B cell (primary cell): ENCODE measurements at regions not wholly inside any gene's neighbourhood (a gene's known extent, or its start where the extent isn't known, plus 50 kb on each side); places are given as distances from the start of the nearest gene placed in this dataset.

Experiments
- ATAC-seq: fragments of 200-7000 bp; cut with Tn5 transposase; one replicate; pipeline ENCODE4 v1.10.0; 2021; ENCODE audit warnings: low read depth, mild to moderate bottlenecking, moderate number of reproducible peaks, moderate library complexity
- CTCF ChIA-PET: fragments of 350-600 bp; sonication (Branson Sonifier 250); formaldehyde crosslinking; loops from one replicate; lab custom pipeline; 2021; ENCODE audit warnings: antibody characterized with exemption, inconsistent platforms; lab: Charles Lee
- POLR2A ChIA-PET: fragments of 350-600 bp; sonication (Branson Sonifier 250); formaldehyde crosslinking; loops from one replicate; lab custom pipeline; 2021; ENCODE audit warnings: antibody characterized with exemption; lab: Charles Lee
- DNase-seq: peaks from one replicate; pipeline ENCODE4 v3.0.0; 2013
- H2AFZ ChIP-seq: 2 replicates; pipeline ENCODE4 v1.6.1; 2012; ENCODE audit warnings: mild to moderate bottlenecking, low read depth, low read length; ENCODE audit not compliant: insufficient read depth, poor library complexity, severe bottlenecking
- H3K27ac ChIP-seq, 2 donors: 1 replicate in 1 of 2; 2 replicates in 1 of 2; pipeline ENCODE4 v1.5.1; 2012 to 2013; ENCODE audit warnings: low read length in 2 of 2, mild to moderate bottlenecking in 2 of 2, moderate library complexity in 1 of 2
- H3K27me3 ChIP-seq, 4 experiments: fragments of 200-600 bp in 1 of 4; sonication (generic) in 1 of 4; replicated peaks in 1 of 4; 1 replicate in 2 of 4; 2 replicates in 2 of 4; pipeline versions ENCODE4 v1.6.1 to v1.7.0; 2013 to 2016; ENCODE audit warnings: low read length in 3 of 4, mild to moderate bottlenecking in 2 of 4, mixed read lengths in 1 of 4, moderate library complexity in 1 of 4; ENCODE audit not compliant: insufficient read depth in 4 of 4, control insufficient read depth in 3 of 4; ENCODE audit errors: control extremely low read depth in 1 of 4
- H3K36me3 ChIP-seq, 2 experiments: replicated peaks in 1 of 2; 1 replicate in 1 of 2; 2 replicates in 1 of 2; pipeline versions ENCODE4 v1.6.1 to v1.7.1; 2013; ENCODE audit warnings: low read length in 1 of 2; ENCODE audit not compliant: insufficient read depth in 2 of 2, control insufficient read depth in 1 of 2; ENCODE audit errors: control extremely low read depth in 1 of 2, extremely low read depth in 1 of 2
- H3K4me1 ChIP-seq, 2 donors: fragments of 200-600 bp in 1 of 2; sonication (generic) in 1 of 2; 1 replicate in 1 of 2; 2 replicates in 1 of 2; pipeline versions ENCODE4 v1.5.1 to v1.6.1; 2013 to 2017; ENCODE audit warnings: low read length in 2 of 2; ENCODE audit not compliant: control insufficient read depth in 2 of 2, insufficient read depth in 2 of 2
- H3K4me2 ChIP-seq: replicated peaks from 2 replicates; pipeline ENCODE3; 2012; ENCODE audit warnings: mild to moderate bottlenecking, low read depth, low read length; ENCODE audit not compliant: poor library complexity, severe bottlenecking
- H3K4me3 ChIP-seq, 5 experiments: fragments of 200-600 bp in 1 of 5; sonication (generic) in 1 of 5; 1 replicate in 3 of 5; 2 replicates in 2 of 5; pipeline versions ENCODE4 v1.5.1 to v1.7.0; 2011 to 2016; ENCODE audit warnings: low read length in 4 of 5, mild to moderate bottlenecking in 4 of 5, low read depth in 2 of 5, control low read depth in 1 of 5, moderate library complexity in 1 of 5; ENCODE audit not compliant: insufficient read depth in 1 of 5; ENCODE audit errors: control extremely low read depth in 1 of 5, extremely low read depth in 1 of 5
- H3K79me2 ChIP-seq: fragments of 200-600 bp; sonication (generic); one replicate; pipeline ENCODE4 v1.6.0; 2016; ENCODE audit warnings: low read length; ENCODE audit not compliant: control insufficient read depth, insufficient read depth
- H3K9ac ChIP-seq: fragments of 200-600 bp; sonication (generic); 2 replicates; pipeline ENCODE4 v1.6.1; 2017; ENCODE audit warnings: mild to moderate bottlenecking, low read length, moderate library complexity
- H3K9me3 ChIP-seq, 3 donors: one replicate each; pipeline versions ENCODE4 v1.6.1 to v1.7.1; 2013; ENCODE audit warnings: low read length in 2 of 3; ENCODE audit not compliant: control insufficient read depth in 2 of 3, insufficient read depth in 1 of 3; ENCODE audit errors: control extremely low read depth in 1 of 3
- H4K20me1 ChIP-seq: 2 replicates; pipeline ENCODE4 v1.6.0; 2012; ENCODE audit warnings: mild to moderate bottlenecking, low read length; ENCODE audit not compliant: insufficient read depth, control insufficient read depth, poor library complexity, severe bottlenecking
- H3K27ac Mint-ChIP-seq: one replicate; pipeline ENCODE4 v1.8.0; 2021; ENCODE audit warnings: mixed read lengths
- H3K27me3 Mint-ChIP-seq: one replicate; pipeline ENCODE4 v1.8.0; 2021; ENCODE audit warnings: mixed read lengths
- H3K4me1 Mint-ChIP-seq: one replicate; pipeline ENCODE4 v1.8.0; 2021; ENCODE audit warnings: mixed read lengths
- H3K4me3 Mint-ChIP-seq: one replicate; pipeline ENCODE4 v1.8.0; 2021; ENCODE audit warnings: mixed read lengths
- H3K9me3 Mint-ChIP-seq: one replicate; pipeline ENCODE4 v1.8.0; 2022; ENCODE audit warnings: mixed read lengths; ENCODE audit not compliant: insufficient read depth
- EZH2 ChIP-seq: IDR thresholded peaks from 2 replicates; pipeline ENCODE4 v1.6.1; 2012; ENCODE audit warnings: borderline replicate concordance, low read depth, mild to moderate bottlenecking, moderate library complexity, low read length; ENCODE audit not compliant: insufficient read depth, poor library complexity, severe bottlenecking
- WGBS: methylation state at CpG from one replicate; pipeline ENCODE4 v1.1.5; 2013; ENCODE audit warnings: missing lambda C conversion rate; ENCODE audit not compliant: insufficient coverage; 5-methylcytosine and 5-hydroxymethylcytosine counted together
- intact Hi-C: fragments of 100-400 bp; cut with micrococcal nuclease; formaldehyde crosslinking; loops from one replicate; pipeline ENCODE4 v1.10.0; 2022
- TF ChIP-seq, protein P1 (sequence below): fragments of 200-600 bp; IDR thresholded peaks from one replicate; pipeline ENCODE4 v1.8.0; 2022; ENCODE audit warnings: antibody characterized with exemption, mild to moderate bottlenecking

- no peak overlapping the region for H3K27ac Mint-ChIP-seq
- ChIA-PET POLR2A (no interaction called here), CTCF (interaction anchor here (1.5 kb wide), 1 partner anchor 329 kb away, joined by 3 read pairs; no protein-coding TSS in a partner anchor)
- Histone ChIP-seq H2AFZ (no peak overlapping the region), H3K4me3 (no peak overlapping the region), H3K4me1 (no peaks in the 10 kb centered on the region), H3K4me2 (no peak overlapping the region), H3K27me3 (no peaks in the 10 kb centered on the region), H3K9ac (no peak overlapping the region), H3K36me3 (no peaks in the 10 kb centered on the region), H3K27ac (no peak overlapping the region), H4K20me1 (no peaks in the 10 kb centered on the region), H3K79me2 (no peaks in the 10 kb centered on the region), H3K9me3 (no peaks in the 10 kb centered on the region)
- intact Hi-C loops, result no loop called here
- H3K9me3 Mint-ChIP-seq, result no peaks in the 10 kb centered on the region
- peaks cover 22% of the 10 kb centered on the region for H3K27me3 Mint-ChIP-seq
- H3K4me1 Mint-ChIP-seq, result no peaks in the 10 kb centered on the region
- ATAC-seq, result no peak
- WGBS, result 80% methylated on average over 1 of the region's 4 CpGs
- no peak overlapping the region for H3K4me3 Mint-ChIP-seq
- TF ChIP-seq EZH2, result no peak
- TF ChIP-seq, protein P1, sequence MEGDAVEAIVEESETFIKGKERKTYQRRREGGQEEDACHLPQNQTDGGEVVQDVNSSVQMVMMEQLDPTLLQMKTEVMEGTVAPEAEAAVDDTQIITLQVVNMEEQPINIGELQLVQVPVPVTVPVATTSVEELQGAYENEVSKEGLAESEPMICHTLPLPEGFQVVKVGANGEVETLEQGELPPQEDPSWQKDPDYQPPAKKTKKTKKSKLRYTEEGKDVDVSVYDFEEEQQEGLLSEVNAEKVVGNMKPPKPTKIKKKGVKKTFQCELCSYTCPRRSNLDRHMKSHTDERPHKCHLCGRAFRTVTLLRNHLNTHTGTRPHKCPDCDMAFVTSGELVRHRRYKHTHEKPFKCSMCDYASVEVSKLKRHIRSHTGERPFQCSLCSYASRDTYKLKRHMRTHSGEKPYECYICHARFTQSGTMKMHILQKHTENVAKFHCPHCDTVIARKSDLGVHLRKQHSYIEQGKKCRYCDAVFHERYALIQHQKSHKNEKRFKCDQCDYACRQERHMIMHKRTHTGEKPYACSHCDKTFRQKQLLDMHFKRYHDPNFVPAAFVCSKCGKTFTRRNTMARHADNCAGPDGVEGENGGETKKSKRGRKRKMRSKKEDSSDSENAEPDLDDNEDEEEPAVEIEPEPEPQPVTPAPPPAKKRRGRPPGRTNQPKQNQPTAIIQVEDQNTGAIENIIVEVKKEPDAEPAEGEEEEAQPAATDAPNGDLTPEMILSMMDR, result no peak
- no peak for DNase-seq
These were observed 64.8 kb upstream of the LCLAT1 start for GRCh38 chr2:30382162-30382783.

DNA sequence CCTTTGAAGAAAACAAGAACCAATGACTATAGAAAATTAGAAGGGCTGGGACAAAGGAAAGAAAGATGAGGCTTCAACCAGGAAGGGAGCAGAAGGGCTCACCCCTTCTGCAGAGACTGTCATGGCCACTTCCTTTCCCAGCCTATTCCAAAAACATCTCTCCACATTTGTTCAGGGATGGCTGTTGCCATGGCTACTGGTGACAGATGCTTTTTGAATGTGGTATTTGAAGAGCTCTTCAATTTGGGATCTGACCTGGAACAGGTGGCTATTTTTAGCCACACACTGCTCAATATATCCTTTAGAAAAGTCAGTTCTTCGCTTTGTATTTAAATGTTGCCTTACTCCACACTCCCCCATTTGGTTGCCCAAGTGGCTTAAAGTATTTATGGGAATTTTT, 64.1 kb upstream of the LCLAT1 start:
- TF ChIP-seq EZH2, result no peak
- TF ChIP-seq, protein P1, result no peak
- CTCF ChIA-PET, result interaction anchor here (1.5 kb wide), 1 partner anchor 328 kb away, joined by 3 read pairs; no protein-coding TSS in a partner anchor
- Histone ChIP-seq H4K20me1 (no peaks in the 10 kb centered on the region), H3K4me1 (no peaks in the 10 kb centered on the region), H2AFZ (no peak overlapping the region), H3K36me3 (no peaks in the 10 kb centered on the region), H3K27ac (no peak overlapping the region), H3K4me3 (no peak overlapping the region), H3K9ac (no peak overlapping the region), H3K79me2 (no peaks in the 10 kb centered on the region), H3K4me2 (no peak overlapping the region), H3K27me3 (no peaks in the 10 kb centered on the region), H3K9me3 (no peaks in the 10 kb centered on the region)
- ATAC-seq (no peak), DNase-seq (no peak)
- Mint-ChIP-seq H3K27ac (no peak overlapping the region), H3K4me3 (no peak overlapping the region), H3K4me1 (no peaks in the 10 kb centered on the region), H3K9me3 (no peaks in the 10 kb centered on the region), H3K27me3 (peaks cover 22% of the 10 kb centered on the region)
- intact Hi-C loops, result no loop called here
- WGBS, result no CpG with 5 or more reads among the region's 1 CpG
- POLR2A ChIA-PET, result no interaction called here
